NOMO-1 (cell line): ENCODE measurements at regions not wholly inside any gene's neighbourhood (a gene's known extent, or its start where the extent isn't known, plus 50 kb on each side); places are given as distances from the start of the nearest gene placed in this dataset.
"Not testable (repeated sequence)": the region's sequence is repeated elsewhere in the genome, so short reads cannot be mapped to it uniquely, and the experiment has no call there.

Experiments
- DNase-seq, 2 experiments: peaks; one replicate each; lab custom pipeline; 2025; ENCODE audit not compliant: unreplicated experiment in 2 of 2; lab: John Stamatoyannopoulos, UW

- DNase-seq, result no peak
Measured at GRCh38 chr12:34301251-34302130, 279.2 kb downstream of the ALG10 start.

- no peak for DNase-seq
Measured at GRCh38 chr12:34302131-34302885, 280.0 kb downstream of the ALG10 start.

DNA sequence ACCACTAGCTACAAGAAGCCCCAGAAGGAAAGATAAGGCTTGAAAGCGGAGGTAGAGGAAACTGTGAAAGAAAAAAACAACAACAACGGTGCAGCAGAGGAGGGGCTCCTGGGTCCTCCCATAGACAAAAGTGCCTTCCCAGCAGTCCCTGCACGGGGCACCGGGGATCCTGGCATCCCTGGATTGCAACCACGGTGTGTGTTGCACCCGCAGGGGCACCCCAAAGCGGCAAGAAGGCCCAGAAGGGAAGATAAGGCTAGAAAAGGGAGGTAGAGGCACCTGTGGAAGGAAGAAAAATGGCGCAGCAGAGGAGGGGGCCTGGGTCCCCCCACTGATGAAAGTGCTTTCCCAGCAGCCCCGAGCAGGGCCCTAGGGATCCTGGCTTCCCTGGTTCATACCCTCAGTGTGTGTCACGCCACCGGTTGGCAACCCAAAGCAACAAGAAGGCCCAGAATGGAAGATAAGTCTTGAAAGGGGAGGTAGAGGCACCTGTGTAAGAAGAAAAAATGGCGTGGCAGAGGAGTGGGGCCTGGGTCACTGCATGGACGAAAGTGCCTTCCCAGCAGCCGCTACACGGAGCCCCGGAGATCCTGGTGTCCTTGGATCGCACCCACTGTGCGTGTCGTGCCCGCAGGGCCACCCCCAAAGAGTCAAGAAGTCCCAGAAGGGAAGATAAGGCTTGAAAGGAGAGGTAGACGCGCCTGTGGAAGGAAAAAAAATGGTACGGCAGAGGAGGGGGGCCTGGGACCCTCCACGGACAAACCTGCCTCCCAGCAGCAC, 281.0 kb downstream of the ALG10 start:
- no peak for DNase-seq

- no peak for DNase-seq
Measured at GRCh38 chr12:34304001-34304400, 281.7 kb downstream of the ALG10 start.

GRCh38 chr12:34304546-34304945, 282.2 kb downstream of the ALG10 start:
- no peak for DNase-seq

DNA sequence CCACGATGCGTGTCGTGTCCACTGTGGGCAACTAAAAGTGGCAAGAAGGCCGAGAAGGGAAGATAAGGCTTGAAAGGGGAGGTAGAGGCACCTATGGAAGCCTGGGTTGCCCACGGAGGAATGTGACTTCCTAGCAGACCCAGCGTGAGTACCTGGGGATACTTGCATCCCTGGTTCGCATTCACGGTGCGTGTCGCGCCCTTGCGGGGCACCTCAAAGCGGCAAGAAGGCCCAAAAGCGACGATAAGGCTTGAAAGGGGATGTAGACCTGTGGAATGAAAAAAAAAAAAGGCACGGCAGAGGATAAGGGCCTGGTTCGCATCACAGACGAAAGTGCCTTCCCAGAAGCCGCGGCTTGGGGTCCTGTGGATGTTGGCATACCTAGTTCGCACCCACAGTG, 282.9 kb downstream of the ALG10 start:
- no peak for DNase-seq

DNA sequence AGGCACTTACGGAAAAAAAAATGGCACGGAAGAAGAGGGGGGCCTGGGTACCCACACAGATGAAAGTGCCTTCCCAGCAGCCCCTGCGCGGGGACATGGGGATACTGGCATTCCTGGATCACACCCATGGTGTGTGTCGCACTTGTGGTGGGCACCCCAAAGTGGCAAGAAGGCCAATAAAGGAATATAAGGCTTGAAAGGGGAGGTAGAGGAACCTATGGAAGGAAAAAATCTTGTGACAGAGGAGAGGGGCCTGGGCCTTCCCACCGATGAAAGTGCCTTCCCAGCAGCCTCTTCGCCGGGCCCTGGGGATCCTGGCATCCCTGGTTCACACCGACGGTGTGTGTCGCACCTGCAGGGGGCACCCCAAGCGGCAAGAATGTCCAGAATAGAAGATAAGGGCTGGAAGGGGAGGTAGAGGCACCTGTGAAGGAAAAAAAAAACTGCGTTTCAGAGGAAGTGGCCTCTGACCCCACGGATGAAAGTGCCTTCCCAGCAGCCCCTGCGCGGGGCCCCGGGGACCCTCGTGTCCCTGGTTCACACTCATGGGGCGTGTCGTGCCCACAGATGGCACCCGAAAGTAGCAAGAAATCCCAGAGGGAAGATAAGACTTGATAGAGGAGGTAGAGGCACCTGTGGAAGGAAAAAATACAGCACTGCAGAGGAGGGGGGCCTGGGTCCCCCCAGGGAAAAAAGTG, 284.0 kb downstream of the ALG10 start:
- DNase-seq, result no peak

GRCh38 chr12:34309806-34310804, 287.8 kb downstream of the ALG10 start:
- not testable (repeated sequence) for DNase-seq

GRCh38 chr12:34311337-34311736, 289.0 kb downstream of the ALG10 start:
- DNase-seq, result no peak

DNA sequence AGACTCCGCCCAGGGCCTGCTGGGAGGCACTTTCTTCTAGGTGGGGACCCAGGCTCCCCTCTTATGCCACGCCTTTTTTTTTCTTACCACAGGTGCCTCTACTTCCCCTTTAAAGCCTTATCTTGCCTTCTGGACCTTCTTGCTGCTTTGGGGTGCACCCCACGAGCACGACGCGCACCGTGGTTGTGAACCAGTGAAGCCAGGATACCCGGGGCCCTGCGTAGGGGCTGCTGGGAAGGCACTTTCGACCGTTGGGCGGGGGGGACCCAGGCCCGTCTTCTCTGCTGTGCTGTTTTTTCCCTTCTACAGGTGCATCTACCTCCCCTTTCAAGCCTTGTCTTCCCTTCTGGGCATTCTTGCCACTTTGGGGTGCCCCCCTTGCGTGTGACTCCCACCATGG, 305.4 kb downstream of the ALG10 start:
- DNase-seq, result no peak

DNA sequence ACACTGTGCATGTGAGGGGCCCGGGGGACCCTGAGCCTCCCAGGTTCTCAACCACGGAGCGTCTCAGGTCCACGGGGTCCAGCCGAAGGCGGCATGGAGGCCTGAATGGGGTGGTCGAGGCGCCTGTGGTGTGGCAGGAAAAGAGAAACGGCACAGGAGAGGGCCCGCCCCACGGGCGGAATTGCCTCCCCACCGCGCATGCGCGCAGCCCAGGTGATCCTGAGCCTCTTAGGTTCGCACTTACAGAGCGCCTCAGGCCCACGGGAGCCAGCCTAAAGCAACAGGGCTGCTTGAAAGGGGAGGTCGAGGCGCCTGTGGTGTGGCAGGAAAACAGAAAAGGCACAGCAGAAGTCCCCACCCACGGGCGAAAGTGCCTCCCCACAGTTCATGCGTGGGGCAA, 311.0 kb downstream of the ALG10 start:
- no peak for DNase-seq

GRCh38 chr12:34334538-34334937, 312.2 kb downstream of the ALG10 start:
- no peak for DNase-seq

GRCh38 chr12:34334953-34335743, 312.9 kb downstream of the ALG10 start:
- DNase-seq, result no peak

- no peak for DNase-seq
Measured at GRCh38 chr12:34335819-34336262, 313.5 kb downstream of the ALG10 start.

GRCh38 chr12:34336619-34337465, 314.5 kb downstream of the ALG10 start:
- no peak for DNase-seq

- DNase-seq, result no peak
Measured at GRCh38 chr12:34338751-34339150, 316.5 kb downstream of the ALG10 start.

DNA sequence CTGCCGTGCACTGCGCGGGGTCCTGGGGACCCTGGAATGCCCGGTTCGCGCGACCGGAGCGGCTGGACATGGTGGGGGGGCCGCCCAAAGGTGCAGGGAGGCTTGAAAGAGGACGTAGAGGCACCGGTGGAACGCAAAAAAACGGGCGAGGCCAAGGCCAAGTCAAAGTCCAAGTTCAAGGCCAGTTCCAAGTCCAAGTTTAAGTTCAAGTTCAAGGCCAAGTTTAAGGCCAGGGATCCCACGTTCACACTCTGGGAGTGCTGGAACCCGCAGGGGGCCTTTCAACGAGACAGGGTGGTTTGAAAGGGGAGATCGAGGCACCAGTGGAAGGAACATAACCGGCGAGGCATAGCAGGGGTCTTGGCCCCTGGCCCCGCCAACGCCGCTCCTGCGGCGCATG, 317.6 kb downstream of the ALG10 start:
- no peak for DNase-seq
